Epithelial cell of esophagus (primary cell): ENCODE measurements at regions not wholly inside any gene's neighbourhood (a gene's known extent, or its start where the extent isn't known, plus 50 kb on each side); places are given as distances from the start of the nearest gene placed in this dataset.

Experiments used
- DNase-seq: peaks from one replicate; pipeline ENCODE4 v3.0.0; 2010; ENCODE audit warnings: low read depth
- H3K4me3 ChIP-seq: 2 replicates; pipeline ENCODE4 v1.5.1; 2011; ENCODE audit warnings: mild to moderate bottlenecking, low read length, control low read depth
- CTCF ChIP-seq: IDR thresholded peaks from 2 replicates; pipeline ENCODE4 v1.5.1; 2011; ENCODE audit warnings: low read depth, mild to moderate bottlenecking, low read length, control low read depth, inconsistent platforms; ENCODE audit not compliant: insufficient read depth; ENCODE audit errors: missing control alignments

GRCh38 chr6:55960344-55960743, 85.0 kb upstream of the BMP5 start:
- TF ChIP-seq CTCF = no peak
- DNase-seq = no peak
- H3K4me3 ChIP-seq = no peak overlapping the region

GRCh38 chr6:55958790-55959189, 83.4 kb upstream of the BMP5 start:
- TF ChIP-seq CTCF = no peak
- H3K4me3 ChIP-seq = no peak overlapping the region
- DNase-seq = no peak

- no peak overlapping the region for H3K4me3 ChIP-seq
- DNase-seq = no peak
- TF ChIP-seq CTCF = no peak
Measured at GRCh38 chr6:55957961-55958422, 82.6 kb upstream of the BMP5 start.

GRCh38 chr6:55955684-55956083, 80.3 kb upstream of the BMP5 start:
- H3K4me3 ChIP-seq = no peak overlapping the region
- DNase-seq = no peak
- no peak for TF ChIP-seq CTCF

GRCh38 chr6:55954436-55954835, 79.0 kb upstream of the BMP5 start:
- H3K4me3 ChIP-seq = no peak overlapping the region
- no peak for DNase-seq
- TF ChIP-seq CTCF = no peak

- TF ChIP-seq CTCF = peak; percentile 43
- DNase-seq = peak; percentile 57
- H3K4me3 ChIP-seq = no peak overlapping the region
Measured at GRCh38 chr6:55953335-55953734, 77.9 kb upstream of the BMP5 start.

- TF ChIP-seq CTCF = no peak
- no peak overlapping the region for H3K4me3 ChIP-seq
- DNase-seq = no peak
Measured at GRCh38 chr6:55950071-55950814, 74.9 kb upstream of the BMP5 start.
